Left ventricle myocardium inferior (tissue), 1 donor: ENCODE measurements at regions not wholly inside any gene's neighbourhood (a gene's known extent, or its start where the extent isn't known, plus 50 kb on each side); places are given as distances from the start of the nearest gene placed in this dataset.

Source experiments
- DNase-seq: peaks from one replicate; pipeline ENCODE4 v3.0.0-alpha.2; 2020
- H3K27ac ChIP-seq: fragments of 200-600 bp; replicated peaks from 2 replicates; pipeline ENCODE4 v1.8.0; 2021
- H3K27me3 ChIP-seq: fragments of 200-600 bp; 2 replicates; pipeline ENCODE4 v1.8.0; 2021; ENCODE audit warnings: low read depth
- H3K36me3 ChIP-seq: fragments of 200-600 bp; 2 replicates; pipeline ENCODE4 v1.8.0; 2021
- H3K4me1 ChIP-seq: fragments of 200-600 bp; 2 replicates; pipeline ENCODE4 v1.8.0; 2021
- H3K4me3 ChIP-seq: fragments of 200-600 bp; 2 replicates; pipeline ENCODE4 v1.8.0; 2021; ENCODE audit warnings: mild to moderate bottlenecking, moderate library complexity
- H3K9me3 ChIP-seq: fragments of 200-600 bp; replicated peaks from 2 replicates; pipeline ENCODE4 v1.8.0; 2021
- CTCF ChIP-seq: fragments of 200-600 bp; IDR thresholded peaks from 2 replicates; pipeline ENCODE4 v1.8.0; 2021; ENCODE audit warnings: antibody characterized with exemption, mild to moderate bottlenecking, borderline replicate concordance
- intact Hi-C: fragments of 100-400 bp; cut with micrococcal nuclease; formaldehyde crosslinking; loops from one replicate; pipeline ENCODE4 v1.11.0; 2022
- donor health status: DM: no; HTN: yes; CAD: no; lungs with severe emphysema.

GRCh38 chr1:116270316-116271057 is 102.6 kb upstream of the ATP1A1 start:
- Histone ChIP-seq H3K27ac (no peak overlapping the region), H3K36me3 (no peaks in the 10 kb centered on the region), H3K9me3 (no peaks in the 10 kb centered on the region), H3K27me3 (no peaks in the 10 kb centered on the region), H3K4me1 (peaks cover 17% of the 10 kb centered on the region), H3K4me3 (no peak overlapping the region)
- no peak for DNase-seq
- TF ChIP-seq CTCF, result no peak
- intact Hi-C loops, result no loop called here

- intact Hi-C loops, result no loop called here
- TF ChIP-seq CTCF, result no peak
- peak; percentile 65 for DNase-seq
- Histone ChIP-seq H3K36me3 (no peaks in the 10 kb centered on the region), H3K27ac (peak overlapping the region; percentile 57), H3K9me3 (no peaks in the 10 kb centered on the region), H3K4me3 (no peak overlapping the region), H3K4me1 (peaks cover 15% of the 10 kb centered on the region), H3K27me3 (no peaks in the 10 kb centered on the region)
Measured at GRCh38 chr1:116273042-116273783, 99.8 kb upstream of the ATP1A1 start.

GRCh38 chr1:116276532-116276931 is 96.5 kb upstream of the ATP1A1 start:
- no peak overlapping the region for H3K27ac ChIP-seq
- no peak overlapping the region for H3K4me3 ChIP-seq
- no peaks in the 10 kb centered on the region for H3K36me3 ChIP-seq
- intact Hi-C loops, result no loop called here
- H3K4me1 ChIP-seq, result peaks cover 12% of the 10 kb centered on the region
- no peaks in the 10 kb centered on the region for H3K9me3 ChIP-seq
- no peak for TF ChIP-seq CTCF
- no peak for DNase-seq
- H3K27me3 ChIP-seq, result no peaks in the 10 kb centered on the region

- Histone ChIP-seq H3K9me3 (peaks cover 5% of the 10 kb centered on the region), H3K36me3 (no peaks in the 10 kb centered on the region), H3K27ac (no peak overlapping the region), H3K27me3 (no peaks in the 10 kb centered on the region), H3K4me1 (peaks cover 12% of the 10 kb centered on the region), H3K4me3 (no peak overlapping the region)
- DNase-seq, result no peak
- intact Hi-C loops, result no loop called here
- TF ChIP-seq CTCF, result no peak
Measured at GRCh38 chr1:116277840-116278540, 95.1 kb upstream of the ATP1A1 start.

- TF ChIP-seq CTCF, result no peak
- H3K4me3 ChIP-seq, result no peak overlapping the region
- DNase-seq, result no peak
- H3K27me3 ChIP-seq, result no peaks in the 10 kb centered on the region
- peaks cover 5% of the 10 kb centered on the region for H3K9me3 ChIP-seq
- intact Hi-C loops, result no loop called here
- no peaks in the 10 kb centered on the region for H3K36me3 ChIP-seq
- H3K4me1 ChIP-seq, result peaks cover 6% of the 10 kb centered on the region
- H3K27ac ChIP-seq, result no peak overlapping the region
Measured at GRCh38 chr1:116278541-116278866, 94.5 kb upstream of the ATP1A1 start.
